Fibroblast of lung (primary cell): ENCODE measurements at regions not wholly inside any gene's neighbourhood (a gene's known extent, or its start where the extent isn't known, plus 50 kb on each side); places are given as distances from the start of the nearest gene placed in this dataset.

Source experiments
- DNase-seq, 2 donors: peaks; one replicate each; pipeline versions ENCODE4 v3.0.0 to v3.0.0-alpha.2; 2010; ENCODE audit warnings: low read depth in 2 of 2
- H2AFZ ChIP-seq: 2 replicates; pipeline ENCODE4 v1.5.1; 2012; ENCODE audit warnings: low read length, control low read depth, inconsistent platforms
- H3K27ac ChIP-seq: 2 replicates; pipeline ENCODE4 v1.5.1; 2011; ENCODE audit warnings: low read length, control low read depth; ENCODE audit not compliant: insufficient read depth
- H3K27me3 ChIP-seq: 2 replicates; pipeline ENCODE4 v1.5.1; 2011; ENCODE audit warnings: mild to moderate bottlenecking, low read length; ENCODE audit not compliant: control insufficient read depth, insufficient read depth
- H3K36me3 ChIP-seq: 2 replicates; pipeline ENCODE4 v1.5.1; 2011; ENCODE audit warnings: low read length; ENCODE audit not compliant: control insufficient read depth, insufficient read depth
- H3K4me1 ChIP-seq: 2 replicates; pipeline ENCODE4 v1.5.1; 2011; ENCODE audit warnings: low read length; ENCODE audit not compliant: control insufficient read depth, insufficient read depth; ENCODE audit errors: extremely low read depth
- H3K4me2 ChIP-seq: 2 replicates; pipeline ENCODE4 v1.5.1; 2011; ENCODE audit warnings: low read length, control low read depth; ENCODE audit not compliant: insufficient read depth; ENCODE audit errors: extremely low read depth
- H3K4me3 ChIP-seq, 4 experiments: fragments of 200-600 bp in 1 of 4; sonication (generic) in 1 of 4; replicated peaks in 1 of 4; 2 replicates each; pipeline ENCODE4 v1.5.1; 2011 to 2016; ENCODE audit warnings: low read length in 4 of 4, low read depth in 3 of 4, mild to moderate bottlenecking in 3 of 4, control low read depth in 2 of 4, inconsistent platforms in 1 of 4, mixed read lengths in 1 of 4; ENCODE audit not compliant: insufficient read depth in 1 of 4; ENCODE audit errors: control extremely low read depth in 1 of 4
- H3K79me2 ChIP-seq: 2 replicates; pipeline ENCODE4 v1.5.1; 2012; ENCODE audit warnings: mild to moderate bottlenecking, low read length, inconsistent platforms; ENCODE audit not compliant: control insufficient read depth, insufficient read depth
- H3K9ac ChIP-seq: 2 replicates; pipeline ENCODE4 v1.5.1; 2011; ENCODE audit warnings: mild to moderate bottlenecking, low read length, control low read depth; ENCODE audit not compliant: insufficient read depth
- H3K9me3 ChIP-seq: 2 replicates; pipeline ENCODE4 v1.5.1; 2012; ENCODE audit warnings: low read depth, low read length; ENCODE audit not compliant: control insufficient read depth, insufficient read depth
- H4K20me1 ChIP-seq: 2 replicates; pipeline ENCODE4 v1.5.1; 2011; ENCODE audit warnings: low read length; ENCODE audit not compliant: control insufficient read depth, insufficient read depth; ENCODE audit errors: extremely low read depth
- EZH2 ChIP-seq: IDR thresholded peaks from 2 replicates; pipeline ENCODE4 v1.5.1; 2012; ENCODE audit warnings: low read length, control low read depth, mild to moderate bottlenecking; ENCODE audit errors: missing control alignments
- TF ChIP-seq, protein P1 (sequence below), 2 donors: IDR thresholded peaks in 1 of 2; conservative IDR thresholded peaks in 1 of 2; 1 replicate in 1 of 2; 2 replicates in 1 of 2; pipeline ENCODE4 v1.5.1; 2011 to 2012; ENCODE audit warnings: low read length in 2 of 2, control low read depth in 1 of 2, inconsistent platforms in 1 of 2, low read depth in 1 of 2, mild to moderate bottlenecking in 1 of 2

DNA sequence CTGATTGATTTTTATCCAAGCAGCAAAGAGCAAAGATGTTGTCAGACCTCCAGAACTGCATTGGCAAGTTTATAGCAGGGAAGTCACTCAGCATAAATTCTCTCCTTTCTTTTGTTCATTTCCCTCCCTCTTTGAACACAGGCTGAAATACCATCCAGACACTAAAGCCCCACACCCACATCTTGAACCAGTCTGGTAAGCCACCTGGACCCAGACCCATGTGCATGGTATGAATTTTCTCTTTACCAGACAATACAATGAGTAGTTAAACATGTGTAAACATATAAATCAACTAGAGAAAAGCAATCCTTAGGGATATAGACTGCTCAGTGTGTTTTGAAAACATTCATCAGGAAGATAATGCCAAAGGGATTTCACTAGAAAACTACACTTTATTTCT lies 488.3 kb upstream of the FLRT2 start:
- Histone ChIP-seq H2AFZ (no peak overlapping the region), H3K4me3 (no peak overlapping the region), H4K20me1 (no peaks in the 10 kb centered on the region), H3K9me3 (no peaks in the 10 kb centered on the region), H3K27me3 (no peaks in the 10 kb centered on the region), H3K36me3 (no peaks in the 10 kb centered on the region), H3K9ac (no peak overlapping the region), H3K79me2 (no peaks in the 10 kb centered on the region), H3K4me2 (no peak overlapping the region), H3K4me1 (no peaks in the 10 kb centered on the region), H3K27ac (no peak overlapping the region)
- DNase-seq, result no peak
- no peak for TF ChIP-seq EZH2
- TF ChIP-seq, protein P1, sequence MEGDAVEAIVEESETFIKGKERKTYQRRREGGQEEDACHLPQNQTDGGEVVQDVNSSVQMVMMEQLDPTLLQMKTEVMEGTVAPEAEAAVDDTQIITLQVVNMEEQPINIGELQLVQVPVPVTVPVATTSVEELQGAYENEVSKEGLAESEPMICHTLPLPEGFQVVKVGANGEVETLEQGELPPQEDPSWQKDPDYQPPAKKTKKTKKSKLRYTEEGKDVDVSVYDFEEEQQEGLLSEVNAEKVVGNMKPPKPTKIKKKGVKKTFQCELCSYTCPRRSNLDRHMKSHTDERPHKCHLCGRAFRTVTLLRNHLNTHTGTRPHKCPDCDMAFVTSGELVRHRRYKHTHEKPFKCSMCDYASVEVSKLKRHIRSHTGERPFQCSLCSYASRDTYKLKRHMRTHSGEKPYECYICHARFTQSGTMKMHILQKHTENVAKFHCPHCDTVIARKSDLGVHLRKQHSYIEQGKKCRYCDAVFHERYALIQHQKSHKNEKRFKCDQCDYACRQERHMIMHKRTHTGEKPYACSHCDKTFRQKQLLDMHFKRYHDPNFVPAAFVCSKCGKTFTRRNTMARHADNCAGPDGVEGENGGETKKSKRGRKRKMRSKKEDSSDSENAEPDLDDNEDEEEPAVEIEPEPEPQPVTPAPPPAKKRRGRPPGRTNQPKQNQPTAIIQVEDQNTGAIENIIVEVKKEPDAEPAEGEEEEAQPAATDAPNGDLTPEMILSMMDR (conservative IDR thresholded peaks at IDR 0.05 in 1 of 2, IDR thresholded peaks at IDR 0.05 in 1 of 2; ENCODE audit: low read depth in 1 of 2, low read length in 2 of 2), result no peak

DNA sequence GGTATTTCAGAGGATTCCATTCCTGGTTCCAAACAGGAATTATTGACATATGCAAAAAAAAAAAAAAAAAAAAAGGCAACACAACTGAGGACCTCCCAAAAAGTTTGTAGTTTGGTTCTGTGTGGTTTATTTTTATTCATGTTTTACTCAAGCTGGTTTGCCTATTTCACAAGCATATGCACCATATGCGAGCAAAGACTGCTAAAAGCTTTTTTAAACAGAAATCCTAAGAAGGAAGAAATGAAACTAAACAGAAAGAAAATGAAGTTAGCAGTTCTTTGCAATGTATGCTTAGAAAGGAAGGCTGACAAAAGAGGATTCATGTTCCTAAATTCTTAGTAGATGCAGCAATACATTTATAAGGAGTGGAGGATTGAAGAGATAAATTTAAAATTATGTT lies 487.6 kb upstream of the FLRT2 start:
- H3K4me3 ChIP-seq, result no peak overlapping the region
- H2AFZ ChIP-seq, result no peak overlapping the region
- no peak for DNase-seq
- no peak for TF ChIP-seq EZH2
- TF ChIP-seq, protein P1 (conservative IDR thresholded peaks at IDR 0.05 in 1 of 2, IDR thresholded peaks at IDR 0.05 in 1 of 2; ENCODE audit: low read depth in 1 of 2, low read length in 2 of 2), result no peak
- no peaks in the 10 kb centered on the region for H3K27me3 ChIP-seq
- H3K9me3 ChIP-seq, result no peaks in the 10 kb centered on the region
- H3K9ac ChIP-seq, result no peak overlapping the region
- no peaks in the 10 kb centered on the region for H3K36me3 ChIP-seq
- no peak overlapping the region for H3K27ac ChIP-seq
- no peaks in the 10 kb centered on the region for H3K4me1 ChIP-seq
- no peaks in the 10 kb centered on the region for H4K20me1 ChIP-seq
- H3K79me2 ChIP-seq, result no peaks in the 10 kb centered on the region
- no peak overlapping the region for H3K4me2 ChIP-seq

GRCh38 chr14:85050180-85050579 lies 479.8 kb upstream of the FLRT2 start:
- no peak for DNase-seq
- Histone ChIP-seq H3K4me1 (no peaks in the 10 kb centered on the region), H4K20me1 (no peaks in the 10 kb centered on the region), H3K79me2 (no peaks in the 10 kb centered on the region), H3K9me3 (no peaks in the 10 kb centered on the region), H3K4me2 (no peak overlapping the region), H3K27me3 (no peaks in the 10 kb centered on the region), H2AFZ (no peak overlapping the region), H3K36me3 (no peaks in the 10 kb centered on the region), H3K9ac (no peak overlapping the region), H3K27ac (no peak overlapping the region), H3K4me3 (no peak overlapping the region)
- TF ChIP-seq EZH2, result no peak
- TF ChIP-seq, protein P1 (conservative IDR thresholded peaks at IDR 0.05 in 1 of 2, IDR thresholded peaks at IDR 0.05 in 1 of 2; ENCODE audit: low read depth in 1 of 2, low read length in 2 of 2), result no peak
